Ecto neural progenitor cell (in vitro differentiated cells): ENCODE measurements at regions not wholly inside any gene's neighbourhood (a gene's known extent, or its start where the extent isn't known, plus 50 kb on each side); places are given as distances from the start of the nearest gene placed in this dataset.
"Not testable (repeated sequence)": the region's sequence is repeated elsewhere in the genome, so short reads cannot be mapped to it uniquely, and the experiment has no call there.

ENCODE experiments used
- DNase-seq: peaks from one replicate; pipeline ENCODE4 v3.0.0-alpha.2; 2018; ENCODE audit warnings: low spot score

DNA sequence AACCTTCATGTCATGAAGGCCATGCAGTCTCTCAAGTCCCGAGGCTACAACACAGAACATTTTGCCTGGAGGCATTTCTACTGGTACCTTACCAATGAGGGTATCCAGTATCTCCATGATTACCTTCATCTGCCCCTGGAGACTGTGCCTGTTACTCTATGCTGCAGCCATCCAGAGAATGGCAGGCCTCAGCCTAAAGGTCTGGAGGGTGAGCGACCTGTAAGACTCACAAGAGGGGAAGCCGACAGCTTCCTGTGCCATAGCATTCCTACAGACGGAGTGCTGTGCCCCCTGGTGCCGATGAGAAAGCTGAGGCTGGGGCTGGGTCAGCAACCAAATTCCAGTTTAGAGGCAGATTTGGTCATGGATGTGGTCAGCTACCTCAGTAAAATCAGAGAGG is 51.3 kb upstream of the CADPS start:
- no peak for DNase-seq

GRCh38 chr3:62928256-62928655 is 53.0 kb upstream of the CADPS start:
- DNase-seq, result no peak

- DNase-seq, result no peak
These were observed 54.6 kb upstream of the CADPS start for GRCh38 chr3:62929771-62930170.

- DNase-seq, result no peak
These were observed 60.6 kb upstream of the CADPS start for GRCh38 chr3:62935793-62936192.

GRCh38 chr3:62936626-62937254 is 61.5 kb upstream of the CADPS start:
- DNase-seq, result no peak

- DNase-seq, result no peak
These were observed 63.4 kb upstream of the CADPS start for GRCh38 chr3:62938583-62938982.

DNA sequence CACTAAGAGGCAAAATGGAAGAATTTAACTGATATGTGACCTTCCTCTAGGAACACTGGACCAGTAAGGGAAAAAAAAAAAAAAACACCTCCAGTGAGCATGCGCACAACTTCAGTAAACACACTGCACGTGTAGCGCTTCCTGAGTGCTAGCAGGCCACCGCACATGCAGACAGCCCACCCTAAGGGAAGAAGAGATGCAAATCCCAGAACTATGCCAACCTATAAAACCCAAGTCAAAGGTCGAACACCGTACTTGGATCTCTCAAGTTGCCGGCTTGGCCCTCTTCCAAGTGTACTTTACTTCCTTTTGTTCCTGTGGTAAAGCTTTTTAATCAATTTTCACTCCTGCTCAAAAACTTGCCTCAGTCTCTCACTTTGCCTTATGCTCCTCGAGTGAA is 64.5 kb upstream of the CADPS start:
- DNase-seq, result no peak

- no peak for DNase-seq
These were observed 65.8 kb upstream of the CADPS start for GRCh38 chr3:62940771-62941563.

GRCh38 chr3:62942227-62942626 is 67.0 kb upstream of the CADPS start:
- no peak for DNase-seq

GRCh38 chr3:62942764-62943163 is 67.5 kb upstream of the CADPS start:
- DNase-seq, result no peak

DNA sequence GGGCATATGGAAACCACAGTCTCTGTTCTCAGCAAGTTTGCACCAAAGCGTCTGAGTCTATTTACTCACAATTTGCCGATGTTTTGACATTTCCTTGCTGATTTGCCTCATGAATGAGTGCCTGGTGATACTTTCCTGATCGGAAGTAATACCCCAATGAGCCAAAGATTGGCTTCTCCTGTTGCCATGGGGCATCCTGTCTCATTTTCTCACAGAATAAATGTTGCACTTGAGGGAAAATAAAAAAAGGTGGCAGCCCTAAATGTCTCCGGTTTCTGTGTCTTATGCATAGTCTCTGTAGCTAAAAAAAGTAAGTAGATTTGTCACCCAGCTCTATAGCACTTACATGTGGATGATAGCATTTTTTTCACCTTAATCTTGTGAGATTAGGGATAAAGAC is 73.7 kb upstream of the CADPS start:
- no peak for DNase-seq

DNA sequence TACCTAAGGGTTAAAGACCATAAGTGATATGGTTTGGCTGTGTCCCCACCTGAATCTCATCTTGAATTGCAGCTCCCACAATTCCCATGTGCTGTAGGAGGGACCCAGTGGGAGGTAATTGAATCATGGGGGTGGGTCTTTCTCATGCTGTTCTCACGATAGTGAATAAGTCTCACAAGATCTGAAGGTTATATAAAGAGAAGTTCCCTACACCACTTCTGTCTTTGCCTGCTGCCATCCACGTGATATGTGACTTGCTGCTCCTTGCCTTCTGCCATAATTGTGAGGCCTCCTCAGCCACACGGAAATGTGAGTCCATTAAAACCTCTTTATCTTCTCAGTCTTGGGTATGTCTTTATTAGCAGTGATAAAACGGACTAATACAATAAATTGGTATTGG is 75.0 kb upstream of the CADPS start:
- DNase-seq, result no peak

DNA sequence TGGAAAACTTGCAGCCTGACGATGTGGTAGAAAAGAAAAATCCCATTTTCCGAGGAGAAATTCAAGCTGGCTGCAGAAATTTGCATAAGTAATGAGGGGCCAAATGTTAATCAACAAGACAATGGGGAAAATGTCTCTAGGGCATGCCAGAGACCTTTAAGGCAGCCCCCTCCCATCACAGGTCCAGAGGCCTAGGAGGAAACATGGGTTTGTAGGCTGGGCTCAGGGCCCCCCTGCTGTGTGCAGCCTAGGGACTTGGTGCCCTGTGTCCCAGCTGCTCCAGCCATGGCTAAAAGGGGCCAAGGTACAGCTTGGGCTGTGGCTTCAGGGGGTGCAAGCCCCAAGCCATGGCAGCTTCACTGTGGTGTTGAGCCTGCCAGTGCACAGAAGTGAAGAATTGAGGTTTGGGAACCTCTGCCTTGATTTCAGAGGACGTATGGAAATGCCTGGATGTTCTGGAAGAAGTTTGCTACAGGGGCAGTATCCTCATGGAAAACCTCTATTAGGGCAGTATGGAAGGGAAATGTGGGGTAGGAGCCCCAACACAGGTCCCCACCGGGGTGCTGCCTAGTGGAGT is 75.9 kb upstream of the CADPS start:
- no peak for DNase-seq

- not testable (repeated sequence) for DNase-seq
These were observed 76.7 kb upstream of the CADPS start for GRCh38 chr3:62951880-62952279.

DNA sequence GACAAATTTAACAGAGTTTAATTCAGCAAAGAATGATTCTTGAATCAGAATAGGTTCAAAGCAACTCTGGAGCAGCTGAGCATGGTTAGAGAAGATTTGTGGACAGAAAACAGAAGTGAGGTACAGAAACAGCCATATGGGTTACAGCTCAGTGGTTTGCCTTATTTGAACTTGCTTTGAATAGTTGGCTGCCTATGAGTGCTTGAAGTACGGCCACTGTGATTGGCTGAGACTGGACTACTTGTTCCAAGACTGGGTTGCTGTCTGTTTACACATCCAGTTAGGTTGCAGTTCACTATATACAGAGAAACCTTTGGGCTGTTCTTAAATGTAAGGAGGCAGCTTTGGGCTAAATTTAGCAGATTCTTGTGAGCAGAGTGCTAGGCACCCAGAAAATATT is 79.4 kb upstream of the CADPS start:
- DNase-seq, result no peak

GRCh38 chr3:62955126-62955525 is 79.9 kb upstream of the CADPS start:
- DNase-seq, result no peak

GRCh38 chr3:62956411-62956810 is 81.2 kb upstream of the CADPS start:
- no peak for DNase-seq

DNA sequence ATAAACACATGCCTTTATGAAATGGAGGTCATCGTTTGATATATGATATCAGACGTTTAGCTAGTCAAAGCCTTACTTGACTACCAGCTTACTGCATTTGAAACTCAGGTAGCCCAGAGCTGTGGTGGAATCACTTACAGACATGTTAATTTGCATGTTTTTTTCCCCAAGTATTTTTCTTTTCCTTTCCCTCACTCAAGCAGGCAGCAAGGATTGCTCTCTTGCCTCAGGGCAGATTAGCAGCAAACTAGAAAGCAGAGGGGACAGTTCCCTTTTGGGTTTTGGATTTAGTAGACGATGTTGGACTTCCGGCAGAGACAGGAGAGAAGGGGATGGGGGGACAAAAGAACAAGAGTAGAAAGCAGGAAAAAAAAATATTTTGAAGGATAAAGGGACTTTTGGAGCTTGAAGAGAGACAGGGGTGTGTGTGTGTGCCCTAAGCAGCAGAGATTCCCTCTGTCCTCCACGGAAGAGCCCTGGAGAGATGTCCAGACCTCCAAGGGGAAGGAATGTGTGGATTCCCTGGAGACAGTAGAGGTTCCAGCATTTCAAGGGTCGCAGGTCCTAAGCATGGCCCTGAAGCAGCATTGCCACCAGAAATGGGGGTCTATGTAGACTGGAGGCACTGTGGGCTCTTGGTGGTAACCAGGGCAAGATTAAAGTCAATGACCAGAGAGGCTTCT is 86.8 kb upstream of the CADPS start:
- no peak for DNase-seq

DNA sequence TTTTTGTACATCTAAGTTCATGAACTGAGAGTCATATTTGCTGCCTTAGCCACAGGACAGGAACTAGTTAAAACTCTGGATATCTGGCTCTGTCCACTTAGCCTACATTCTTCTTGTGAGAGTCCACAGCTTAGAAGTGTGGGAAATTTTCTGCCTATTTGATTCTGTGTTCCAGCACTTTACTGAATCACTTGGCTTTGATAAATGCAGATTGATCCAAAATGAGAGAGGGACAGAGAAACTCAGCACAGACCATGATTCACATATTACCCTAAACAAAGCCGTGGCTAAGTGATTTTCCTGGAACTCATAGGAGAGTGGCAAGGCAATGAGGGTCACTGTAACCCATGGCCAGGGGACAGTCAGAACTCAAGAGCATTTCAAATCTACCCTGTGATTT is 87.5 kb upstream of the CADPS start:
- no peak for DNase-seq

- no peak for DNase-seq
These were observed 90.1 kb upstream of the CADPS start for GRCh38 chr3:62965311-62965710.

DNA sequence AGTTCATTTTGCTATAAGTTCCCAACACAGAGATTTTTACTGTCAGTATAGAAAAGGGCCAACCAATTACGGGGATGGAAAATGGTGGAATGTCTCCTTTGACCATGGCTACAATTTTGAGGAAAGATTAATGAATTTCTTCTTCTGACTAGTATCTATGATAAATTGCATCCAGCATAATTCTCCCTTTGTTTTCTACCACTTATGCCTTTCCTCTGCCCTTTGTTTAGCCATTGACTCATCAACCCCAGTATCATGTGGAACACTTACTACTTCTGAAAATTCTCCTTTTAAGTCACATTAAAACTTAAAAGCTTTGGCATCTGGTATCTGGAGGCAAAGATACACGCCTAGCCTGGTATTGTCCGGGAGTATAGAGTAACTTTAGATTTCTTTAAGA is 92.9 kb upstream of the CADPS start:
- no peak for DNase-seq

- DNase-seq, result no peak
These were observed 95.4 kb upstream of the CADPS start for GRCh38 chr3:62970648-62971047.

DNA sequence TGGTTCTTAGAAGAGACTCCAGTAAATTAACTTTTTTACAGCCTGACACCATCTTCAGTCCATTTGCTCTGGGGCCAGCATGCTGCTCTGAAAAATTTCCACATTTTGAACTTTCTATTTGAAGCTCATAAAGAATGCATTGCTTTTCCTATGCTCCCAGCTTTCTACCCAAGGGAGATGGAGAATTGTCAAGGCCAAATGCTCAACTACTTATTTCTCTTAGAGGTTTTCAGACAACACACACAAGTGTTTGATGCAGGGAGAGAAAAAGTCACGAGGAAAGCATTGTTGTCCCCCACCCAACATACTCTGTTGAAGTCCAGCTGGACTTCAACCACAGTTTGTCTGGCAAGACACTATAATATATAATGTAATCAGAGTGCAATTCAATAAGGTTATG is 100.3 kb upstream of the CADPS start:
- no peak for DNase-seq
